ENCODE measurements at regions not wholly inside any gene's neighbourhood (a gene's known extent, or its start where the extent isn't known, plus 50 kb on each side); places are given as distances from the start of the nearest gene placed in this dataset.
"Not testable (repeated sequence)": the region's sequence is repeated elsewhere in the genome, so short reads cannot be mapped to it uniquely, and the experiment has no call there.

DNA sequence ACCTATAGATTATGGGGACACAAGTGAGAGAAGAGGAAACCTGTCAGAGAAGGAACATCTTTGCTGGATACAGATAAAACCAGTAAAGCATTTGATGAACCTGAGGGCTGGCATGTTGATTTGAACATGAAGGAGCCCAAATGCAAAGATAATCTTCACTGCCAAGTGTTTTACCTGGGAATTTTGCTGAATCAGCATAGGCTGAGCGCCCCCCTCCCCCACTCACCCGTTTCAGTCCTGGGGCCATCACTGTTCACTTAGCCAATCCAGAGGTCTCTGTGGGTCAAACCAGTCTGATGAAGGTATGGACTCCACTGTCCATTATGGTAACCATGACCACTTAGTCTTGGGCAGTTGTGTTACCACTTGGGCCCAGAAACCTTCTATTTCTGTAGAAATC is 466.0 kb upstream of the GRM7 start:
- no peak for DNase-seq (ENCODE audit: low read depth in 1 of 2, low spot score in 1 of 2)

GRCh38 chr3:6396631-6397030 is 464.3 kb upstream of the GRM7 start:
- DNase-seq (ENCODE audit: low read depth in 1 of 2, low spot score in 1 of 2) = no peak

GRCh38 chr3:6402666-6403065 is 458.2 kb upstream of the GRM7 start:
- DNase-seq (ENCODE audit: low read depth in 1 of 2, low spot score in 1 of 2) = not testable (repeated sequence)

DNA sequence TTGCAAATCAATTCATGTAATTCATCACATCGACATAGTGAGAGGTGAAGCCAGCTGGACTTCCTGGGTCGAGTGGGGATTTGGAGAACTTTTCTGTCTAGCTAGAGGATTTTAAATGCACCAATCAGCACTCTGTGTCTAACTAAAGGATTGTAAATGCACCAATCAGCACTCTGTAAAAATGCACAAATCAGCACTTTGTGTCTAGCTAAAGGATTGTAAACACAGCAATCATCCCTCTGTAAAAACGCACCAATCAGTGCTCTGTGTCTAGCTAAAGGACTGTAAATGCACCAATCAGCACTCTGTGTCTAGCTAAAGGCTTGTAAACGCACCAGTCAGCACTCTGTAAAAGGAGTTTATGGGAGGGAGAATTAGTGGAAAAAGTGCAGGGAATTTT is 454.0 kb upstream of the GRM7 start:
- DNase-seq (ENCODE audit: low read depth in 1 of 2, low spot score in 1 of 2) = not testable (repeated sequence)

DNA sequence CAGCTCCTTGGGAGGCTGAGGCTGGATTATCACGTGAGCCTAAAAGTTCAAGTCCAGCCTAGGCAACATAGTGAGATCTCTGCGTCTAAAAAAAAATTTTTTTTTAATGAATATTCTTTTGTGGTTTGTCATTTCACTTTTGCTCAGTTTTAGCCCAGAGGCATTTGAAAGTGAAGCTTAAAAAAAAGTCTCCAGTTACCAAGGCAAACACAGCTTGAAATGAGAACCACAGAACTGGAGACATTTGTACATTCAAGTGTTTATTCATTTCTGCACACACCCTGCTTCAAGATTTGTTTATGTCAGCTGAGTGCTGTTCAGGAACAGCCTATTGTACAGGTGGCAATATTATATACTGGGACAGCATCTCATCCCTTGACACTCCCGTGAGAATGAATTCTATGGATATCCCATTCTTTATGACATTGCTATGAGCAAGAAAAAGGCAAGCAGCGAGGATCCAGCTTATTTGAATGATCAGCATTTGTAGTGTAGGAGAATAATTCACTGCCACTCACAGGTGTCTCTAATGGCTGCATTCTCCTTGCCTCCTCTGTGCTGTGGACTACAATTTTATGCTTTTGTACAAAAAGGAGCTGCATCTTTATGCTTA is 444.8 kb upstream of the GRM7 start:
- DNase-seq (ENCODE audit: low read depth in 1 of 2, low spot score in 1 of 2) = no peak

DNA sequence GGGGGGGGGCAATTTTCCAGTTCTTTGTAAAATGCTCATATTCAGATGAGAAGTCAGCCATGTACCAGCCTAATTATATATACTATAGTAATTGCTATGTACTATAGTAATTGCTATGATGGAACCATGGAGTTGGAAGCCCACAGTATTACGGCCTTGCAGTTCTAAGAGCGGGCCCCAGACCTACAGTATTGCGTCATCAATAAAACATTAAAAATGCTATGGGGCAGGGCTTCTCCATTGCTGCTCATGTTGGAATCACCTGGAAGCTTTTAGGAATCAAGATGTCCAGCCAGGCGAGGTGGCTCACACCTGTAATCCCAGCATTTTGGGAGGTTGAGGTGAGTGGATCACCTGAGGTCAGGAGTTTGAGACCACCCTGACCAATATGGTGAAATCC is 443.7 kb upstream of the GRM7 start:
- no peak for DNase-seq (ENCODE audit: low read depth in 1 of 2, low spot score in 1 of 2)

DNA sequence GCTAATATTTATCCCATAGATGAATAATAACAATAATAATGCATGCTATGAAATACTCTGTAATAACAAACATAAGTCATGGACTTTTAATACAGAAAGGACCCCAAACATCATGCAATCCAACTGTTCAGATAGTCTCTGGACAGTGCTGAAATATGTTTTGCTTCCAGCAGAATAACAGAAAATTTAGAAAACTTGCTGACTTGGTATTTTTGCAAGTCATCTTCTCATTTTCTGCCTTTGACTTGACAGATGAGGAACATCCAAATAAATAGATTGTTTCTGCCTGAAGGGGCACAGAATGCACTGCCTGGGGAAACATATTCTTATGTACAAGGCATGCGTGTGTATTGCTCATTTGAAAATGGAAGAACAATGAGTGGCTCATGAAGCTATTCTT is 442.4 kb upstream of the GRM7 start:
- DNase-seq (ENCODE audit: low read depth in 1 of 2, low spot score in 1 of 2) = no peak

- DNase-seq (ENCODE audit: low read depth in 1 of 2, low spot score in 1 of 2) = no peak
Measured at GRCh38 chr3:6421666-6422445, 439.1 kb upstream of the GRM7 start.

GRCh38 chr3:6425289-6425820 is 435.6 kb upstream of the GRM7 start:
- no peak for DNase-seq (ENCODE audit: low read depth in 1 of 2, low spot score in 1 of 2)

DNA sequence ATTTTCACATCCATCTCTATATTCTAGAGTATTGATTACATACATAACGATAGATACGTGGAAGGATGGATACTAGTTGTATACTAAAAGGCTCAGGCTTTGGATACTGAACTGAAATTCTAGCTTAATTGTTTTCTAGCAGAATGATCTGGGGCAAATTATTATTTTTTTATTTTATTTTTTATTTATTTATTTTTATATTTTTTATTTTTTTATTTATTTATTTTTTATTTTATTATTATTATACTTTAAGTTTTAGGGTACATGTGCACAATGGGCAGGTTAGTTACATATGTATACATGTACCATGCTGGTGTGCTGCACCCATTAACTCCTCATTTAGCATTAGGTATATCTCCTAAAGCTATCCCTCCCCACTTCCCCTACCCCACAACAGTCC is 432.6 kb upstream of the GRM7 start:
- DNase-seq (ENCODE audit: low read depth in 1 of 2, low spot score in 1 of 2) = not testable (repeated sequence)

DNA sequence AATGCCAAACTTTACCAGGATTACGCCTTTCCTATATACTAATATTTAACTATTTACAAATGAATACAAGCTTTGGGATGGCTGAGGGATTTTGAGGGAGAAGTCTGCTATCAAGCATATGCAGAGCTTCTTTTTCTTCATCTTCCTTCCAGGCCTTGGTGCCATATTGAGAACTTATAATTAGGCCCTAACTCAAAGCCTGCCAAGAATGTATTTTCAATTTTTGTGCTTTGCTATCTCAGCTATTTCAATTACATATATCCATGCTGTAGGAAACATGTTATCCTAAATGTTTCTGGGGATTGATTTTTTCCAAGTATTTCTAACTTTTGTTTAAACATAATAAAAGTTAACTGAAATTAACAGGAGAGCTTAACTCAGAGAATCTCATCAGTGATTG is 425.0 kb upstream of the GRM7 start:
- no peak for DNase-seq (ENCODE audit: low read depth in 1 of 2, low spot score in 1 of 2)

GRCh38 chr3:6437631-6438030 is 423.3 kb upstream of the GRM7 start:
- no peak for DNase-seq (ENCODE audit: low read depth in 1 of 2, low spot score in 1 of 2)

DNA sequence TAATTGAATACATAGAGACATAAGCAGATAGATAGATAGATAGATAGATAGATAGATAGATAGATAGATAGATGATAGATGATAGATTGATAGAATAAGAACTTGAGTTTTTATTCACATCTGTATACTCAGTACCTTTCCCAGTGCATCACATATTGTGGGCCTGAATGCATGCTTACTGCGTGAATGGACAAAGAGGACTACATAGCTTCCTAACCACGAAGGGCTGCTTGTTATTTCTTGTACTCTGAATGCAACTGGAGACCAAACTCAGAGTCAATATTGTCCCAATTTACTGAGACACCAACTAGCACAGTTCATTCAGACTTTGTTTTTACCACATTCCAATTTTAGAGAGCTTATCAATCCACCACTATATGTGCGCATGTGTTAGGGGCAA is 422.9 kb upstream of the GRM7 start:
- DNase-seq (ENCODE audit: low read depth in 1 of 2, low spot score in 1 of 2) = no peak

- DNase-seq (ENCODE audit: low read depth in 1 of 2, low spot score in 1 of 2) = no peak
Measured at GRCh38 chr3:6439226-6439625, 421.7 kb upstream of the GRM7 start.

DNA sequence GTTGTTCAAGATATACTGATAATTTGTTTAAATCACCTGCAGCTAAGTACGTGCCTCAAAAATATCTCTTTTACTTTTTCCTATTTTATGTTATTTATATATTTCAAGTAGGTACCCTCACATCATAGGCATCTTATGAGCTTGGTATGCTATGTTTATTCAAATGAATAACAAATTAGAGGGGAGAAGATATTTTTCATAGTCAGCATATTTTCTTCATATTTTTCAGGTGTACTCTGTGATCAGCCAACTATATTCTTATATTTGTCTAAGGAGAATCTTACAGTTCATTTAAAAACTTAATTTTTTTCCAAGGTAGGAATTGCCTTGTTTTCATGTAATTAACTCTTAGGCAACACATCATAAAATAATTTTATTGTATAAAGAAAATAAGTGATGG is 421.1 kb upstream of the GRM7 start:
- no peak for DNase-seq (ENCODE audit: low read depth in 1 of 2, low spot score in 1 of 2)

- no peak for DNase-seq (ENCODE audit: low read depth in 1 of 2, low spot score in 1 of 2)
Measured at GRCh38 chr3:6444888-6445658, 415.8 kb upstream of the GRM7 start.

- DNase-seq (ENCODE audit: low read depth in 1 of 2, low spot score in 1 of 2) = no peak
Measured at GRCh38 chr3:6447166-6447801, 413.6 kb upstream of the GRM7 start.

DNA sequence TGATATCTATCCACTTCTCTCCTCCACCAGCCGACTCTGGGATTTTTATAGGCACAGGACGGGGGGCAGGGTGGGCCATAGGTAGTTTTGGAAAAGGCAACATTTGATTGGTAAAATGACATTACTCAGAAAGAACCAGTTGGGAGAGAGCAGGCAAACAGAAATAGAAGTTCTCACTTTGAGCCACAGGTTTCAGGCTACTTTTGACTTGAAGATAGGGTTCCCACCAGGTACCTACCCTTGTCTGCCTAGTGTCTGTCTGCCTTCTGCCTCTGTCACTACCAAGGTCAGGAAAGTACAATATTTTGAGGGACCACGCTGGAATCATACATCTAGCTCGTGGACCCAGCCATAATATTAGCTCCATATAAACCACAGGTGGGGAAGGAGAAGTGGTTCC is 412.9 kb upstream of the GRM7 start:
- DNase-seq (ENCODE audit: low read depth in 1 of 2, low spot score in 1 of 2) = no peak

DNA sequence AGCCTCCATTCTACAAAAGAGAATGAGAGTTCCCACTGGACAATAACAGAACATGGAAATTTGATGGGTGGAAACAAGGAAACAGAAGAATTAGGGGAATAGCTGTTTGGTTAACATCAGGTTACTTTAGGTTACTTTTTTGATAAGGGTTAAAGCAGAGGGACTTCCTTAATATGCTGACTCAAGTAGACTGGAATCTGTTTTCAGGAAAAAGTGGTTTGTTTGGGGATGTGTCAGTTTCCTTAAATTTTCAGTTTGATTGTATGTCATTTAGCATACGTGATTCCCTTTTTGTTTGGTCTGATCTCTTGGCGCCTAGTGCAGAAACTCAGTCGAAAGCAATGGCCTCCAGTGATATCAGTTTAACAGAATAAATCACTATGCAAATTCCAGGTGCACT is 411.8 kb upstream of the GRM7 start:
- DNase-seq (ENCODE audit: low read depth in 1 of 2, low spot score in 1 of 2) = no peak

DNA sequence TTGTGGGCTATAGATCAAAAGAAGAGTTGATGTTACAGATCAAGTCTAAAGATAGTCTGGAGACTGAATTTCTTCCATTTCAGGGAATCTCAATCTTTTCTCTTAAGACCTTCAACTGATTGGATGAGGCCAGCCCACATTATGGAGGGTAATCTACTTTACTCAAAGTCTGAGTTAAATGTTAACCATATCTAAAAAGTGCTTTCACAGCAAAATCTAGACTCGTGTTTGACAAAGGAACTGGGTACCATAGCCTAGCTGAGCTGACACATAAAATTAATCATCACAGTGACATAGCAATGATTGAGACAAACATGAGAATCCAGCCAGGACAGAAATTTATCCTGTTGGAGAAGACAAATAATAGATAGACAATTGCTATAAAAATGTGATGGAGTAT is 407.9 kb upstream of the GRM7 start:
- no peak for DNase-seq (ENCODE audit: low read depth in 1 of 2, low spot score in 1 of 2)

- no peak for DNase-seq (ENCODE audit: low read depth in 1 of 2, low spot score in 1 of 2)
Measured at GRCh38 chr3:6455031-6455430, 405.9 kb upstream of the GRM7 start.

GRCh38 chr3:6467186-6467585 is 393.7 kb upstream of the GRM7 start:
- no peak for DNase-seq (ENCODE audit: low read depth in 1 of 2, low spot score in 1 of 2)
